Middle frontal gyrus (tissue), 1 donor: ENCODE measurements at regions not wholly inside any gene's neighbourhood (a gene's known extent, or its start where the extent isn't known, plus 50 kb on each side); places are given as distances from the start of the nearest gene placed in this dataset.
"Not testable (repeated sequence)": the region's sequence is repeated elsewhere in the genome, so short reads cannot be mapped to it uniquely, and the experiment has no call there.

ENCODE experiments used
- DNase-seq: peaks from one replicate; pipeline ENCODE4 v3.0.0-alpha.2; 2015; ENCODE audit warnings: low spot score; ENCODE audit errors: extremely low spot score

- DNase-seq = no peak
These were observed 448.5 kb upstream of the RPS6KA3 start for GRCh38 chrX:20715176-20715575.

DNA sequence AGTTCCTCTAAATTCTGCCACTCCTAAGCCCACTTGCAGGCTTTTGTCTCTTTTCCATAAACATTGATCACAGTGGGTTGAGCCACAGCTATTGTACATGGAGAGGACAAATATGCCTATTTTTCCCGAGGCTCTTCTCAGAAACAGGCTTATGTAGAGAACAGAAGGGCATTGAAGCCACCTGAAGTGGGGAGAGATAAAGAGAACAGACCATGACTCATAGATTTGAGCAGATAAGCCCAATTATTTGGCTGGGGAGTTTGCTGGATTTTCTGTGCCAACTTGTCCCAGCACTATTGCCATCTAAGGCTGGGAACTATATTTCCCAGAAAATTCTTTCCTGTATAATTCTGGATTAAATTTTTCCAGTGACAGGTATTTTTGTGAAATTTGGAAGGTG is 446.1 kb upstream of the RPS6KA3 start:
- no peak for DNase-seq

- no peak for DNase-seq
These were observed 444.7 kb upstream of the RPS6KA3 start for GRCh38 chrX:20711366-20711765.

- no peak for DNase-seq
These were observed 426.4 kb upstream of the RPS6KA3 start for GRCh38 chrX:20693078-20693477.

- DNase-seq = no peak
These were observed 419.5 kb upstream of the RPS6KA3 start for GRCh38 chrX:20686256-20686655.

DNA sequence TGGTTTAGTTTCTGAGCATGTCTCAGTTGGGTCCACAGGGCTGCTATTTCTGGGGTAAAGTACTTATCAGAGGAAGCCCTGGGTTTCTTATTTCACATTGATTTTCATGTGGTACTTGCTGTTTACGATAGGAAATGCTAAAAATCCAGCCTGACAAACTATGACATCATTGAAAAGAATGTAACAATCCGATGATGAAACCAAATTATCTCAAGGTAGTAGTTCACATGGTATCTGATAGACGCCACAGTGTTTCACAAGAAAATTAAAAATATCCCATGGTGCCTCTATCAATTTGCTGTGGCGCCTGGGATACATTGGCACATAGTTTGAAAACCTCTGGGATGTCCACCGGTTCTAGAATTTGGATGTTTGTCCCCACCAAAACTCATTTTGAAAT is 418.9 kb upstream of the RPS6KA3 start:
- DNase-seq = no peak

GRCh38 chrX:20681683-20682082 is 415.0 kb upstream of the RPS6KA3 start:
- DNase-seq = no peak

DNA sequence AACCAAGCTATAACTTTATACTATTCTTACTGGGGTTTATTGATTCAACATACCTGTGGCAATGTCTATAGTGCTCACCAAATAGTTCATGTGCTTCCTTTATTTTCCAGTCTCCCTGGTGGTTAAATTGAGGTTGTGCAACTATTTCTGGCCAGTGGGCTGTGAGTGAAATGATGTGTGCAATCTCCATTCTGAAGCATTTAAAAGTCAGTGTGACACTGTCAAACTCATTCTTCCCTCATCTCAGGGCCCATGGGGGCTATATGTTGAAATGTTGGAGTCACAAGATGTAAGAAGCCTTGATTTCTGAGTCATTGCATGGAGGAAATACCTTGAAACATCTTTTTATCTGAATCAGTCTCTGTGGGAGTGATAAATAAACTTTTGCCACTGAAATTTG is 414.3 kb upstream of the RPS6KA3 start:
- no peak for DNase-seq

GRCh38 chrX:20672476-20672875 is 405.8 kb upstream of the RPS6KA3 start:
- DNase-seq = no peak

GRCh38 chrX:20671746-20672145 is 405.0 kb upstream of the RPS6KA3 start:
- not testable (repeated sequence) for DNase-seq

GRCh38 chrX:20670611-20671010 is 403.9 kb upstream of the RPS6KA3 start:
- no peak for DNase-seq

- no peak for DNase-seq
These were observed 401.8 kb upstream of the RPS6KA3 start for GRCh38 chrX:20668550-20668949.

DNA sequence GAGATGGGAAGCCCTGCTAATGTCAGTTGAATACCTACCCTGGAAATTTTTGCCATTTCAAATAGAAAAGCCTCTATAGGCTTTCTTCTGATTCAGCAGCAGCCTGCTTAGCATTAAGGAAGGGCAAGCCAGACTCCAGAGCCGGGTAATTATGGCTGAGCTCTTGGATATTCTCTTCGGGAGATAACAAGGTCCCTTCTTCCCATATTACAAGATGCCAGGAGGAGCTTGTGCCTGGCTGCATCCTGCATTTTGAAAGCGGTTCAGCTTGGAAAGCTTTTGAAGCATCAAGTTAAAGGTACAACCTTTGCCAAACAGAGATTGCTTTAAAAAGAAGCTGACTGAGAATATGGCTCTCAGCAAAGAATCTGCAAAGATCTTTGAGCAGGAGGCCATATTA is 399.6 kb upstream of the RPS6KA3 start:
- no peak for DNase-seq

DNA sequence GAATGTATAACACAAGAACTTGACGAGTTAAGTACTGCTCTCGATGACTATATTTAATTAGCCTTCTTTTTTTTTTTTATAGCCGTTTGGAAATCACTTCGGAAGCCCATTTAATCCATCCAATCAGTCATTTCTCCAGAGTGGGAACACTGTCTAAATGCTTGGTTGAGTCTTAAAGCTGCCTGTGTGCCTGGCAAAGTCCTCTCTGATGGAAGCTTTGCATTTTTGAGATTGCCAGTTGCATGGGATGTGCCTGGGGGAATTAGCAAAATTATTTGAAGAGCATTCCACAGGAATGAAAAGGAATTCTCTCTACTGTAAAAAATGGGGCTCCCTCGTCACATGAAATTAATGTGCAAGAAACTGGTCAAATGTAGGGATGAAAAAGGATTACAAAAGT is 398.8 kb upstream of the RPS6KA3 start:
- DNase-seq = no peak

GRCh38 chrX:20664774-20665173 is 398.1 kb upstream of the RPS6KA3 start:
- DNase-seq = no peak

GRCh38 chrX:20664131-20664530 is 397.4 kb upstream of the RPS6KA3 start:
- no peak for DNase-seq

DNA sequence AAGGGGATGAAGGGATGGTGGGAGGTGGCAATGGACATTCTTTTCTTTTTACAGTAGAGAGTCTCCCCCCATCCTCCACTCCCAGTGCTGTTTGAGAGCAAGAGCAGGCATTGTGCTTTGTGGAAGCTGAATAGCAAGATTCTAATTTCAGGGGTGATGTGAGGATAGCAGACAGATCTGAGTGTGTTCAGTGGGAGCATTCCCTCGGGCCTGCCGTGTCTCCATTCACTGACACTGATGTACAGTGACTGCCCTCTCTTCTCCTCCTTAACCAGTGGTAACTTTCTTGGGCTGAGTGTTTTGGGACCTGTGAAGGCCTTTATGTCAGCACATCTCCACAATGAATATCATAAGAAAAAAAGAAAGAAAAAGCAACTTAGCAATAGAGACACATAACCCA is 396.6 kb upstream of the RPS6KA3 start:
- DNase-seq = no peak

- no peak for DNase-seq
These were observed 390.0 kb upstream of the RPS6KA3 start for GRCh38 chrX:20656721-20657120.

DNA sequence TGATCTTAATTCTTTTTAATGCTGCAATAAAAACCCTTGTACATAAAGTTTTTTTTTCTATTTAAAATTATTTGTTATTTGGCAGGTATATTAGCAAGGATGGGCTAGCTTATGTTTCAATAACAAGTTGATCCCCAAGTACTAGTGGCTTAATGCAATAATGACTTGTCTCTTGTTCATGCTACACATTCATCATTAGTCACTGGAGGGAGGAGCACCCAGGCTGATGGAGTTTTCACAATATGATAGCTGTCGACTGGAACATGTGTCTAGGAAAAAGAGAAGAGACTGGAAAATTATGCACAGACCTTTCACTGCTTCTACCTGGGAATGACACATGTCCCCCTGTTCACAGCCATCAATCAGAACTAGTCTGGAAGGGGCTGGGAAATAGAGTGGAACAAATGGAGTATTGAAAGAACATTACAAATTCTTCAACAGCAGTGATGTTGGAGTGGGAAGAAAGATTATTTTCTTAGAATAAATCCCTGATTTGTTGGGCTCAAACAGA is 387.9 kb upstream of the RPS6KA3 start:
- DNase-seq = no peak

GRCh38 chrX:20653070-20653469 is 386.4 kb upstream of the RPS6KA3 start:
- no peak for DNase-seq

- no peak for DNase-seq
These were observed 375.2 kb upstream of the RPS6KA3 start for GRCh38 chrX:20641954-20642353.

DNA sequence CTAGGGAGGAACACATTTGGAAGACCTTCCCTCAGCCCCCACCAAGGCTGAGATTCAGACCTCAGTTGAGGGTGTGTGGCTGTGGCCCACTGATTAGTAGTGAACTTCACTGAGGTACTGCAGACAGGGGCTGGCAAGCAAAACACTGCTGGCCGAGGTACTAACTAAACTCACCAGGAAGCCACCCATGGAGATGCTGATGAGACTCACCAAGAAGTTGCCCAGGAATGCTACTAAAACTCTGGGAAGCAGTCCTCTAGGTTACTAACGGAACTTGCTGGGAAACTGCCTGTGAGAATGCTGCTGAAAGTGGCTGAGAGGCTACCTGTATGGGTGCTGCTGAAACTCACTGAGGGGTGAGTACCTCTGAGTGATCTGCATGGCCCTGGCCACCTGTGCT is 372.4 kb upstream of the RPS6KA3 start:
- DNase-seq = no peak

DNA sequence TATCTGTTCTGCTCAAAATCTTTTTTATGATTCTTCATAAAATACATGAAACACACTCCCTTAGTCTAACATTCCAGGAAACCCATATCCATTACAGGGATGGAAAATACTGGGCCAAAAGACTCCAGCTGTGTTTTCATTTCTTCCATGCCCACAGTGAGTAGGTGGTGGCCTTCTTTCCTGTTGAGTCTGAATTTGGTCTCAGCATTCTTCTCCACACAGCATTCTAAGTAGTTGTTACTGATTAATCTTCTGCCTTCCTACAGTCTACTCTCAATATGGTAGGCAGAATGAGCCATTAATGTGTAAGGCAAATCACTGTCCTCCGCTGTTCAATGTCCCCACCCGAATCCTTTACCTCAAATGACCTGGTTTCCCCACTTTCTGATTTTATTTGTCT is 370.6 kb upstream of the RPS6KA3 start:
- no peak for DNase-seq

DNA sequence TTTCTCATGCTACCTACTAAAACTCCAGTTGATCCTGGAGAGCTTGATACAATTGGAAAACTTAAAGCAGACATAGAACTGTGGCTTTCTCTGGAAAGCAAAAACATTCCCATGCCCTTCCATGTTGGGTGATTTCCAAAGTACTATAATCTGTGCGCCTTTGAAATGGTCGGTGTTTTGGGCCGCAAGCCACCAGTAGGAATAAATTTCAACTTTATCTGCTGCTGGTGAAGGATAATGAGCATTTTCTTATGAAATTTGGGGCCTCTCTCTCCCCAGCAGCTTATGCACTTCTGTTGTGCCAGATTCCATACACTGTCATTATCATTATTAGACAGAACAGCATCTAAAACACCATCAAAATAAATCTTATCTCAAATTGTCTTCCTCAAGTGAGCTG is 366.7 kb upstream of the RPS6KA3 start:
- DNase-seq = no peak
